ENCODE measurements at regions not wholly inside any gene's neighbourhood (a gene's known extent, or its start where the extent isn't known, plus 50 kb on each side); places are given as distances from the start of the nearest gene placed in this dataset.

GRCh38 chr1:56071351-56071750, 508.0 kb downstream of the PLPP3 start:
- WGBS, 2 donors (ENCODE audit: low coverage in 1 of 2): 86 to 90% methylated on average over 3 of the region's 3 CpGs
- Histone ChIP-seq H3K27ac (no peak overlapping the region), H3K9me3 (no peaks in the 10 kb centered on the region), H3K4me1 (peaks cover 0 to 3% (median 1%) of the 10 kb centered on the region in 4 donors), H3K4me3 (no peak overlapping the region), H3K36me3 (no peaks in the 10 kb centered on the region), H3K27me3 (no peaks in the 10 kb centered on the region)
- DNase-seq: no peak
- in situ Hi-C loops (cut with MboI; ENCODE audit: low pct_ligation_motif_present in 1 of 4, low pct_unique_long_range_greater_than_20kb in 1 of 4, low sequenced_read_pairs in 3 of 4) (loop anchor here in 1 of 4 donors (25.0 kb wide), 1 partner anchor 516 kb away; the partner anchor contains the start of gene PLPP3), intact Hi-C loops (cut with DNase I; ENCODE audit: low total_unique reads) (no loop called here)
- TF ChIP-seq POLR2A (IDR thresholded peaks at IDR 0.05) (no peak), EP300 (IDR thresholded peaks at IDR 0.05; ENCODE audit: low read depth) (no peak), POLR2AphosphoS5 (IDR thresholded peaks at IDR 0.05) (no peak)
- TF ChIP-seq, protein P1, sequence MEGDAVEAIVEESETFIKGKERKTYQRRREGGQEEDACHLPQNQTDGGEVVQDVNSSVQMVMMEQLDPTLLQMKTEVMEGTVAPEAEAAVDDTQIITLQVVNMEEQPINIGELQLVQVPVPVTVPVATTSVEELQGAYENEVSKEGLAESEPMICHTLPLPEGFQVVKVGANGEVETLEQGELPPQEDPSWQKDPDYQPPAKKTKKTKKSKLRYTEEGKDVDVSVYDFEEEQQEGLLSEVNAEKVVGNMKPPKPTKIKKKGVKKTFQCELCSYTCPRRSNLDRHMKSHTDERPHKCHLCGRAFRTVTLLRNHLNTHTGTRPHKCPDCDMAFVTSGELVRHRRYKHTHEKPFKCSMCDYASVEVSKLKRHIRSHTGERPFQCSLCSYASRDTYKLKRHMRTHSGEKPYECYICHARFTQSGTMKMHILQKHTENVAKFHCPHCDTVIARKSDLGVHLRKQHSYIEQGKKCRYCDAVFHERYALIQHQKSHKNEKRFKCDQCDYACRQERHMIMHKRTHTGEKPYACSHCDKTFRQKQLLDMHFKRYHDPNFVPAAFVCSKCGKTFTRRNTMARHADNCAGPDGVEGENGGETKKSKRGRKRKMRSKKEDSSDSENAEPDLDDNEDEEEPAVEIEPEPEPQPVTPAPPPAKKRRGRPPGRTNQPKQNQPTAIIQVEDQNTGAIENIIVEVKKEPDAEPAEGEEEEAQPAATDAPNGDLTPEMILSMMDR (IDR thresholded peaks at IDR 0.05): no peak

- Histone ChIP-seq H3K4me1 (peaks cover 0 to 3% (median 1%) of the 10 kb centered on the region in 4 donors), H3K4me3 (no peak overlapping the region), H3K27me3 (no peaks in the 10 kb centered on the region), H3K36me3 (no peaks in the 10 kb centered on the region), H3K9me3 (no peaks in the 10 kb centered on the region), H3K27ac (no peak overlapping the region)
- in situ Hi-C loops (cut with MboI; ENCODE audit: low pct_ligation_motif_present in 1 of 4, low pct_unique_long_range_greater_than_20kb in 1 of 4, low sequenced_read_pairs in 3 of 4) (loop anchor here in 1 of 4 donors (25.0 kb wide), 1 partner anchor 517 kb away; the partner anchor contains the start of gene PLPP3), intact Hi-C loops (cut with DNase I; ENCODE audit: low total_unique reads) (no loop called here)
- DNase-seq: no peak
- TF ChIP-seq, protein P1 (IDR thresholded peaks at IDR 0.05): no peak
- TF ChIP-seq POLR2A (IDR thresholded peaks at IDR 0.05) (no peak), EP300 (IDR thresholded peaks at IDR 0.05; ENCODE audit: low read depth) (no peak), POLR2AphosphoS5 (IDR thresholded peaks at IDR 0.05) (no peak)
- 67 to 95% methylated on average over 1 of the region's 1 CpG for WGBS, 2 donors (ENCODE audit: low coverage in 1 of 2)
Measured at GRCh38 chr1:56070601-56071000, 508.8 kb downstream of the PLPP3 start.

GRCh38 chr1:56069824-56070223, 509.5 kb downstream of the PLPP3 start:
- in situ Hi-C loops (cut with MboI; ENCODE audit: low pct_ligation_motif_present in 1 of 4, low pct_unique_long_range_greater_than_20kb in 1 of 4, low sequenced_read_pairs in 3 of 4) (loop anchor here in 1 of 4 donors (25.0 kb wide), 1 partner anchor 517 kb away; the partner anchor contains the start of gene PLPP3), intact Hi-C loops (cut with DNase I; ENCODE audit: low total_unique reads) (no loop called here)
- Histone ChIP-seq H3K9me3 (no peaks in the 10 kb centered on the region), H3K36me3 (no peaks in the 10 kb centered on the region), H3K4me1 (peaks cover 0 to 3% (median 1%) of the 10 kb centered on the region in 4 donors), H3K27ac (no peak overlapping the region), H3K27me3 (no peaks in the 10 kb centered on the region), H3K4me3 (no peak overlapping the region)
- no peak for TF ChIP-seq POLR2A (IDR thresholded peaks at IDR 0.05)
- TF ChIP-seq, protein P1 (IDR thresholded peaks at IDR 0.05): no peak
- no peak for TF ChIP-seq POLR2AphosphoS5 (IDR thresholded peaks at IDR 0.05)
- no peak for TF ChIP-seq EP300 (IDR thresholded peaks at IDR 0.05; ENCODE audit: low read depth)
- no peak for DNase-seq
- WGBS, 2 donors (ENCODE audit: low coverage in 1 of 2): 97% methylated on average over 1 of the region's 1 CpG; no CpG with 5 or more reads in 1 of the 2 donors

- no peak for DNase-seq
- Histone ChIP-seq H3K27me3 (no peaks in the 10 kb centered on the region), H3K27ac (no peak overlapping the region), H3K36me3 (no peaks in the 10 kb centered on the region), H3K4me3 (no peak overlapping the region), H3K9me3 (no peaks in the 10 kb centered on the region), H3K4me1 (peaks cover 0 to 3% (median 1%) of the 10 kb centered on the region in 4 donors)
- intact Hi-C loops (cut with DNase I; ENCODE audit: low total_unique reads) (no loop called here), in situ Hi-C loops (cut with MboI; ENCODE audit: low pct_ligation_motif_present in 1 of 4, low pct_unique_long_range_greater_than_20kb in 1 of 4, low sequenced_read_pairs in 3 of 4) (loop anchor here in 1 of 4 donors (25.0 kb wide), 1 partner anchor 518 kb away; the partner anchor contains the start of gene PLPP3)
- no peak for TF ChIP-seq POLR2AphosphoS5 (IDR thresholded peaks at IDR 0.05)
- no peak for TF ChIP-seq POLR2A (IDR thresholded peaks at IDR 0.05)
- TF ChIP-seq, protein P1 (IDR thresholded peaks at IDR 0.05): no peak
- WGBS, 2 donors (ENCODE audit: low coverage in 1 of 2): 70 to 71% methylated on average over 1 of the region's 1 CpG
Measured at GRCh38 chr1:56068908-56069307, 510.5 kb downstream of the PLPP3 start.
